Neural cell (in vitro differentiated cells): ENCODE measurements at regions not wholly inside any gene's neighbourhood (a gene's known extent, or its start where the extent isn't known, plus 50 kb on each side); places are given as distances from the start of the nearest gene placed in this dataset.

Experiments
- H2AFZ ChIP-seq: fragments of 200-600, 300-800 bp; sonication (generic), shearing (Covaris generic); 2 replicates; pipeline ENCODE4 v1.6.0; 2014; ENCODE audit warnings: low read depth, mild to moderate bottlenecking, antibody characterized with exemption, low read length, moderate library complexity
- H3F3A ChIP-seq: fragments of 200-600 bp; shearing (Covaris generic); 2 replicates; pipeline ENCODE4 v1.6.1; 2016; ENCODE audit warnings: mild to moderate bottlenecking, moderate library complexity, mixed read lengths, antibody characterized with exemption, low read length; ENCODE audit not compliant: insufficient read depth, poor library complexity, severe bottlenecking
- H3K27ac ChIP-seq: fragments of 200-600, 300-800 bp; sonication (generic), shearing (Covaris generic); 2 replicates; pipeline ENCODE4 v1.5.1; 2014; ENCODE audit warnings: mild to moderate bottlenecking, low read length, moderate library complexity
- H3K27me3 ChIP-seq: fragments of 300-800, 200-600 bp; sonication (generic), shearing (Covaris generic); 2 replicates; pipeline ENCODE4 v1.6.0; 2014; ENCODE audit warnings: mild to moderate bottlenecking, low read depth, low read length, moderate library complexity; ENCODE audit not compliant: insufficient read depth
- H3K36me3 ChIP-seq: fragments of 300-800, 200-600 bp; sonication (generic), shearing (Covaris generic); 2 replicates; pipeline ENCODE4 v1.5.1; 2014; ENCODE audit warnings: mild to moderate bottlenecking, antibody characterized with exemption, low read length, moderate library complexity; ENCODE audit not compliant: insufficient read depth
- H3K4me2 ChIP-seq: fragments of 300-800, 200-600 bp; sonication (generic), shearing (Covaris generic); 2 replicates; pipeline ENCODE4 v1.6.0; 2014; ENCODE audit warnings: mild to moderate bottlenecking, low read length
- H3K4me3 ChIP-seq: fragments of 300-800, 200-600 bp; sonication (generic), shearing (Covaris generic); 2 replicates; pipeline ENCODE4 v1.5.1; 2014; ENCODE audit warnings: mild to moderate bottlenecking, low read length, moderate library complexity
- H3K79me2 ChIP-seq: fragments of 200-600 bp; shearing (Covaris generic); replicated peaks from 2 replicates; pipeline ENCODE4 v1.6.0; 2014; ENCODE audit warnings: mild to moderate bottlenecking, low read length, moderate library complexity; ENCODE audit not compliant: insufficient read depth
- H3K9ac ChIP-seq: fragments of 300-800, 200-600 bp; sonication (generic), shearing (Covaris generic); 2 replicates; pipeline ENCODE4 v1.6.1; 2016; ENCODE audit warnings: mild to moderate bottlenecking, low read length, mixed read lengths
- H3K9me2 ChIP-seq: fragments of 200-600 bp; shearing (Covaris generic); 2 replicates; pipeline ENCODE4 v1.6.1; 2016; ENCODE audit warnings: mild to moderate bottlenecking, low read length, mixed read lengths; ENCODE audit not compliant: insufficient read depth
- H3K9me3 ChIP-seq: fragments of 200-600, 300-800 bp; sonication (generic), shearing (Covaris generic); 2 replicates; pipeline ENCODE4 v1.6.1; 2016; ENCODE audit warnings: mild to moderate bottlenecking, mixed run types, low read length, moderate library complexity, mixed read lengths
- H4K20me1 ChIP-seq: fragments of 200-600 bp; shearing (Covaris generic); 2 replicates; pipeline ENCODE4 v1.6.1; 2016; ENCODE audit warnings: mild to moderate bottlenecking, mixed run types; ENCODE audit not compliant: insufficient read depth
- EP300 ChIP-seq: fragments of 450-650 bp; conservative IDR thresholded peaks from 2 replicates; pipeline ENCODE4 v1.6.1; 2014; ENCODE audit warnings: antibody characterized with exemption, mild to moderate bottlenecking, moderate library complexity; ENCODE audit not compliant: poor library complexity, severe bottlenecking
- EZH2 ChIP-seq: fragments of 200-600, 300-800 bp; shearing (Covaris generic), sonication (generic); IDR thresholded peaks from 2 replicates; pipeline ENCODE4 v1.6.1; 2014; ENCODE audit warnings: antibody characterized with exemption, low read length, borderline replicate concordance, mild to moderate bottlenecking; ENCODE audit not compliant: insufficient read depth, poor library complexity, severe bottlenecking
- MXI1 ChIP-seq: fragments of 450-650 bp; conservative IDR thresholded peaks from 2 replicates; pipeline ENCODE4 v1.6.1; 2014; ENCODE audit warnings: antibody characterized with exemption, mild to moderate bottlenecking; ENCODE audit not compliant: poor library complexity, severe bottlenecking
- POLR2AphosphoS5 ChIP-seq: IDR thresholded peaks from 2 replicates; pipeline ENCODE4 v1.6.1; 2012
- RAD21 ChIP-seq: fragments of 450-650 bp; conservative IDR thresholded peaks from 2 replicates; pipeline ENCODE4 v1.6.1; 2014; ENCODE audit warnings: antibody characterized with exemption, mild to moderate bottlenecking, moderate library complexity
- SMC3 ChIP-seq: fragments of 450-650 bp; conservative IDR thresholded peaks from 2 replicates; pipeline ENCODE4 v1.6.1; 2014; ENCODE audit warnings: antibody characterized with exemption, mild to moderate bottlenecking, moderate library complexity; ENCODE audit not compliant: poor library complexity
- TAF1 ChIP-seq: IDR thresholded peaks from 2 replicates; pipeline ENCODE4 v1.6.1; 2012; ENCODE audit warnings: low read depth
- TF ChIP-seq, protein P1 (sequence below): fragments of 450-650 bp; IDR thresholded peaks from 2 replicates; pipeline ENCODE4 v1.5.1; 2014; ENCODE audit warnings: antibody characterized with exemption, mild to moderate bottlenecking, moderate library complexity; ENCODE audit not compliant: poor library complexity, severe bottlenecking
- TF ChIP-seq, protein P2 (sequence below): IDR thresholded peaks from 2 replicates; pipeline ENCODE4 v1.6.1; 2012; ENCODE audit warnings: borderline replicate concordance

DNA sequence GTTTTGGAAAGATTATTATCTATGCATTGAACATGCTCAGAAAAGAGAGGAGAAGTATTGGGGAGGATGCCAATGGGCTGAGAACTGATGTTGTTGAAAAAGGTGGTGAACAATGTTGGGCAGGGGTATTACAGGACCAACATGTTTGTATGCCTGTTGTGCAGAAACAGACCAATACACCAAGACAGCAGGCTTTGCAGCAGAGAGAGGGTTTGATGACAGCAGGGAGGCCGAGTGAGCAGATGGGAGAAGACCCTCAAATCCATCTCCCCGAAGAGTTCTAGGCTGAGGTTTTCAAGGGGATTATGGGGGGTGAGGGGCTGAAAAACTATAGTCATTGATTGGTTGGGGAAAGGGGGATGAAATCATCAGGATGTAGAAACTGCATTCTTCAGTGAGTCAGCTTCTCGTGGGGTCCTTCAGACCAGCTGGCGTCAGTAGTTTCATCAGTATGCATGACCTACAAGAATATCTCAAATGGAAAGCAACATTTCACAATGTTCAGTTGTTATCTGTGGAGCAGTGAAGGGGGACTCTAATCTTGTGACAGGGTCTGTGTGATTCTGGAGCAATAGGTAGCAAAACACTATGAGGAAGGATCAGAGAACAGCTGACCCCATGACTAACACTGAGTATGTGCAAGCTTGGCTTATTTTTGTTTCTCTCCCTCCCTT lies 167.8 kb downstream of the BAMBI start:
- no peaks in the 10 kb centered on the region for H3K79me2 ChIP-seq
- H3K4me3 ChIP-seq = no peak overlapping the region
- H2AFZ ChIP-seq = no peak overlapping the region
- no peaks in the 10 kb centered on the region for H3F3A ChIP-seq
- H4K20me1 ChIP-seq = no peaks in the 10 kb centered on the region
- no peak overlapping the region for H3K4me2 ChIP-seq
- no peaks in the 10 kb centered on the region for H3K27me3 ChIP-seq
- no peaks in the 10 kb centered on the region for H3K36me3 ChIP-seq
- no peaks in the 10 kb centered on the region for H3K9me2 ChIP-seq
- no peak for TF ChIP-seq MXI1
- TF ChIP-seq RAD21 = no peak
- TF ChIP-seq SMC3 = no peak
- no peak for TF ChIP-seq EZH2
- TF ChIP-seq, protein P1, sequence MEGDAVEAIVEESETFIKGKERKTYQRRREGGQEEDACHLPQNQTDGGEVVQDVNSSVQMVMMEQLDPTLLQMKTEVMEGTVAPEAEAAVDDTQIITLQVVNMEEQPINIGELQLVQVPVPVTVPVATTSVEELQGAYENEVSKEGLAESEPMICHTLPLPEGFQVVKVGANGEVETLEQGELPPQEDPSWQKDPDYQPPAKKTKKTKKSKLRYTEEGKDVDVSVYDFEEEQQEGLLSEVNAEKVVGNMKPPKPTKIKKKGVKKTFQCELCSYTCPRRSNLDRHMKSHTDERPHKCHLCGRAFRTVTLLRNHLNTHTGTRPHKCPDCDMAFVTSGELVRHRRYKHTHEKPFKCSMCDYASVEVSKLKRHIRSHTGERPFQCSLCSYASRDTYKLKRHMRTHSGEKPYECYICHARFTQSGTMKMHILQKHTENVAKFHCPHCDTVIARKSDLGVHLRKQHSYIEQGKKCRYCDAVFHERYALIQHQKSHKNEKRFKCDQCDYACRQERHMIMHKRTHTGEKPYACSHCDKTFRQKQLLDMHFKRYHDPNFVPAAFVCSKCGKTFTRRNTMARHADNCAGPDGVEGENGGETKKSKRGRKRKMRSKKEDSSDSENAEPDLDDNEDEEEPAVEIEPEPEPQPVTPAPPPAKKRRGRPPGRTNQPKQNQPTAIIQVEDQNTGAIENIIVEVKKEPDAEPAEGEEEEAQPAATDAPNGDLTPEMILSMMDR = no peak
- no peak for TF ChIP-seq EP300
- TF ChIP-seq, protein P2, sequence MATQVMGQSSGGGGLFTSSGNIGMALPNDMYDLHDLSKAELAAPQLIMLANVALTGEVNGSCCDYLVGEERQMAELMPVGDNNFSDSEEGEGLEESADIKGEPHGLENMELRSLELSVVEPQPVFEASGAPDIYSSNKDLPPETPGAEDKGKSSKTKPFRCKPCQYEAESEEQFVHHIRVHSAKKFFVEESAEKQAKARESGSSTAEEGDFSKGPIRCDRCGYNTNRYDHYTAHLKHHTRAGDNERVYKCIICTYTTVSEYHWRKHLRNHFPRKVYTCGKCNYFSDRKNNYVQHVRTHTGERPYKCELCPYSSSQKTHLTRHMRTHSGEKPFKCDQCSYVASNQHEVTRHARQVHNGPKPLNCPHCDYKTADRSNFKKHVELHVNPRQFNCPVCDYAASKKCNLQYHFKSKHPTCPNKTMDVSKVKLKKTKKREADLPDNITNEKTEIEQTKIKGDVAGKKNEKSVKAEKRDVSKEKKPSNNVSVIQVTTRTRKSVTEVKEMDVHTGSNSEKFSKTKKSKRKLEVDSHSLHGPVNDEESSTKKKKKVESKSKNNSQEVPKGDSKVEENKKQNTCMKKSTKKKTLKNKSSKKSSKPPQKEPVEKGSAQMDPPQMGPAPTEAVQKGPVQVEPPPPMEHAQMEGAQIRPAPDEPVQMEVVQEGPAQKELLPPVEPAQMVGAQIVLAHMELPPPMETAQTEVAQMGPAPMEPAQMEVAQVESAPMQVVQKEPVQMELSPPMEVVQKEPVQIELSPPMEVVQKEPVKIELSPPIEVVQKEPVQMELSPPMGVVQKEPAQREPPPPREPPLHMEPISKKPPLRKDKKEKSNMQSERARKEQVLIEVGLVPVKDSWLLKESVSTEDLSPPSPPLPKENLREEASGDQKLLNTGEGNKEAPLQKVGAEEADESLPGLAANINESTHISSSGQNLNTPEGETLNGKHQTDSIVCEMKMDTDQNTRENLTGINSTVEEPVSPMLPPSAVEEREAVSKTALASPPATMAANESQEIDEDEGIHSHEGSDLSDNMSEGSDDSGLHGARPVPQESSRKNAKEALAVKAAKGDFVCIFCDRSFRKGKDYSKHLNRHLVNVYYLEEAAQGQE = no peak
- TF ChIP-seq TAF1 = no peak
- no peak for TF ChIP-seq POLR2AphosphoS5
- no peaks in the 10 kb centered on the region for H3K9me3 ChIP-seq
- no peak overlapping the region for H3K9ac ChIP-seq
- no peak overlapping the region for H3K27ac ChIP-seq

DNA sequence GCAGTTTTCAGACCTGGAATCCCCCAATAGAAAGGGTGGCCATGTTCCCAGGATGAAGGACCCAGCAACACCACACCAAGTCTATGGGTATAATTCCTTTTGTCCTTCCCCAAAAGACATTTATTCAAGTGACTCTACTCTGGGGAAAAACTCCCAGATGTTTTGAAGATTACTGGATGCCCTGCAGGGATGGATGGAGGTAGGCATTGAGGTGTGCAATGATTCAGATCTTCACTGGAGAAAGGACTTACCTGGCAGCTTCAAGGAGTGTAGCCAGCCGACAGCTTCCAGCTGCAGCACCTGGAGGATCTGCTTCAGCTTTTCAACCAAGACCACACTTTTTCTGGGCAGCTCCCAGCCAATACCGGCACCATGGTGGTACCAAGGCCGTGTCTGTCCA lies 172.0 kb downstream of the BAMBI start:
- Histone ChIP-seq H3K36me3 (no peaks in the 10 kb centered on the region), H3K9me2 (no peaks in the 10 kb centered on the region), H3K9ac (no peak overlapping the region), H3K4me2 (no peak overlapping the region), H3F3A (no peaks in the 10 kb centered on the region), H3K79me2 (no peaks in the 10 kb centered on the region), H3K4me3 (no peak overlapping the region), H3K27me3 (no peaks in the 10 kb centered on the region), H3K9me3 (no peaks in the 10 kb centered on the region), H4K20me1 (no peaks in the 10 kb centered on the region), H2AFZ (no peak overlapping the region), H3K27ac (no peak overlapping the region)
- TF ChIP-seq, protein P2 = no peak
